SU-DHL-6 (cell line): ENCODE measurements at regions not wholly inside any gene's neighbourhood (a gene's known extent, or its start where the extent isn't known, plus 50 kb on each side); places are given as distances from the start of the nearest gene placed in this dataset.

Experiments used
- H2AFZ ChIP-seq: fragments of 200-600 bp; sonication (generic); 2 replicates; pipeline ENCODE4 v1.6.1; 2014; ENCODE audit warnings: low read depth, mild to moderate bottlenecking, moderate library complexity, mixed read lengths, antibody characterized with exemption, low read length; ENCODE audit not compliant: severe bottlenecking
- H3F3A ChIP-seq: fragments of 200-600 bp; shearing (Covaris generic); 2 replicates; pipeline ENCODE4 v1.6.0; 2016; ENCODE audit warnings: antibody characterized with exemption, mild to moderate bottlenecking; ENCODE audit not compliant: insufficient read depth
- H3K27ac ChIP-seq: fragments of 200-600 bp; sonication (generic); 2 replicates; pipeline ENCODE4 v1.5.1; 2016; ENCODE audit warnings: low read depth, mild to moderate bottlenecking, low read length, moderate library complexity, mixed read lengths
- H3K27me3 ChIP-seq: fragments of 200-600 bp; sonication (generic), shearing (Covaris generic); 2 replicates; pipeline ENCODE4 v1.6.0; 2014; ENCODE audit warnings: mild to moderate bottlenecking, low read length
- H3K36me3 ChIP-seq: fragments of 200-600 bp; sonication (generic); 2 replicates; pipeline ENCODE4 v1.6.1; 2014; ENCODE audit warnings: mild to moderate bottlenecking, low read length, mixed read lengths
- H3K4me2 ChIP-seq: fragments of 300-600, 200-600 bp; shearing (Covaris generic), sonication (generic); 2 replicates; pipeline ENCODE4 v1.6.0; 2014; ENCODE audit warnings: low read length, low read depth, mild to moderate bottlenecking; ENCODE audit not compliant: poor library complexity, severe bottlenecking
- H3K4me3 ChIP-seq: fragments of 200-600 bp; sonication (generic); 2 replicates; pipeline ENCODE4 v1.5.1; 2014; ENCODE audit warnings: antibody characterized with exemption, low read length, mild to moderate bottlenecking, mixed read lengths; ENCODE audit not compliant: insufficient read depth, poor library complexity, severe bottlenecking
- H3K79me2 ChIP-seq: fragments of 200-600 bp; sonication (generic); 2 replicates; pipeline ENCODE4 v1.6.1; 2014; ENCODE audit warnings: mild to moderate bottlenecking, low read length, moderate library complexity; ENCODE audit not compliant: insufficient read depth
- H3K9ac ChIP-seq: fragments of 200-600 bp; sonication (generic); 2 replicates; pipeline ENCODE4 v1.7.0; 2014; ENCODE audit warnings: mild to moderate bottlenecking, low read length
- H3K9me2 ChIP-seq: fragments of 200-600 bp; sonication (generic); replicated peaks from 2 replicates; pipeline ENCODE4 v1.6.1; 2014; ENCODE audit warnings: low read length; ENCODE audit not compliant: insufficient read depth
- H3K9me3 ChIP-seq: fragments of 200-600 bp; sonication (generic); 2 replicates; pipeline ENCODE4 v1.6.1; 2014; ENCODE audit warnings: low read length, mixed read lengths; ENCODE audit not compliant: insufficient read depth
- H4K20me1 ChIP-seq: fragments of 200-600 bp; sonication (generic); 2 replicates; pipeline ENCODE4 v1.6.1; 2014; ENCODE audit warnings: low read depth, mild to moderate bottlenecking, antibody characterized with exemption, low read length, moderate library complexity, mixed read lengths
- EZH2phosphoT487 ChIP-seq: fragments of 200-600 bp; sonication (generic), shearing (Covaris generic); conservative IDR thresholded peaks from 2 replicates; pipeline ENCODE4 v1.6.1; 2018; ENCODE audit warnings: mild to moderate bottlenecking, antibody characterized with exemption, low read length, moderate library complexity, mixed read lengths
- TF ChIP-seq, protein P1 (sequence below): fragments of 200-600 bp; sonication (generic); IDR thresholded peaks from one replicate; pipeline ENCODE4 v1.5.1; 2017; ENCODE audit warnings: antibody characterized with exemption, mild to moderate bottlenecking, low read length, moderate library complexity; ENCODE audit not compliant: insufficient read depth, poor library complexity, severe bottlenecking

DNA sequence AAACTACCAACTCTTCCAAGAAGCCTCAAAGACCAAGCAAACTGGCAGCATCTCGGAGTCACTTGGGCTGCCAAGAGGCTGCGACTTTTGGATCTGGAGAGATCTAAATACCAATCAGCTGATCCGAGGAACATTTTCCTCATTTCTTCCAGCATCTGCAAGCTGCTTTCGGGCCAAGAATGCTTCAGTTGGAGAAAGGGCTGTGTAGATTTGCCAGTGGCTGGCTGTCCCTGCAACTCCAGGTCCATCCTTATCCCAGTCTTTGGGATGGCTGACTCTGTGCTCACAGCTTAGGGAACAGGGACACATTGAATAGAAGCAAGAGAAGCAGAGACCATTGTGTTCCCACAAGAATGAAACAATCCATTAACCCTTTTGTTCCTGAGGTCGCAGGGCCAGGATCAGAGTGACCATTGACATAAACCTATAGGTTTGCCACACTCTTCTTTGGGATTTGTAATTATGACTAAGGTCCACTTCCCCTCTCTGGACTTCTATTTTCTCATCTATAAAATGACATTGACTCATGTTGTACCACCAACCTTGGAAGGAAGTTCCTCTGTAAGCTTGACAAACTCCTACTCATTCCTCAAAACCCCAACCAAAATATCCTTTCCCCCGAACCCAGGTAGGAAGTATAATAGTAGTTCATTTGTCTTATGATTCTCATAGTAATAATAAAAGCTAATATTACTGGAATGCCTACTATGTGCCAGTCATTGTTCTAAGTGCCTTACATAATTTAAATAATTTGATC, 340.8 kb downstream of the MN1 start:
- Histone ChIP-seq H3K4me2 (no peak overlapping the region), H3F3A (no peaks in the 10 kb centered on the region), H2AFZ (no peak overlapping the region), H3K27ac (no peak overlapping the region), H3K9me3 (no peaks in the 10 kb centered on the region), H3K4me3 (no peak overlapping the region), H3K9me2 (no peaks in the 10 kb centered on the region), H3K36me3 (no peaks in the 10 kb centered on the region), H3K9ac (no peak overlapping the region), H4K20me1 (no peaks in the 10 kb centered on the region), H3K79me2 (no peaks in the 10 kb centered on the region), H3K27me3 (no peaks in the 10 kb centered on the region)
- no peak for TF ChIP-seq EZH2phosphoT487
- TF ChIP-seq, protein P1, sequence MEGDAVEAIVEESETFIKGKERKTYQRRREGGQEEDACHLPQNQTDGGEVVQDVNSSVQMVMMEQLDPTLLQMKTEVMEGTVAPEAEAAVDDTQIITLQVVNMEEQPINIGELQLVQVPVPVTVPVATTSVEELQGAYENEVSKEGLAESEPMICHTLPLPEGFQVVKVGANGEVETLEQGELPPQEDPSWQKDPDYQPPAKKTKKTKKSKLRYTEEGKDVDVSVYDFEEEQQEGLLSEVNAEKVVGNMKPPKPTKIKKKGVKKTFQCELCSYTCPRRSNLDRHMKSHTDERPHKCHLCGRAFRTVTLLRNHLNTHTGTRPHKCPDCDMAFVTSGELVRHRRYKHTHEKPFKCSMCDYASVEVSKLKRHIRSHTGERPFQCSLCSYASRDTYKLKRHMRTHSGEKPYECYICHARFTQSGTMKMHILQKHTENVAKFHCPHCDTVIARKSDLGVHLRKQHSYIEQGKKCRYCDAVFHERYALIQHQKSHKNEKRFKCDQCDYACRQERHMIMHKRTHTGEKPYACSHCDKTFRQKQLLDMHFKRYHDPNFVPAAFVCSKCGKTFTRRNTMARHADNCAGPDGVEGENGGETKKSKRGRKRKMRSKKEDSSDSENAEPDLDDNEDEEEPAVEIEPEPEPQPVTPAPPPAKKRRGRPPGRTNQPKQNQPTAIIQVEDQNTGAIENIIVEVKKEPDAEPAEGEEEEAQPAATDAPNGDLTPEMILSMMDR, result no peak

DNA sequence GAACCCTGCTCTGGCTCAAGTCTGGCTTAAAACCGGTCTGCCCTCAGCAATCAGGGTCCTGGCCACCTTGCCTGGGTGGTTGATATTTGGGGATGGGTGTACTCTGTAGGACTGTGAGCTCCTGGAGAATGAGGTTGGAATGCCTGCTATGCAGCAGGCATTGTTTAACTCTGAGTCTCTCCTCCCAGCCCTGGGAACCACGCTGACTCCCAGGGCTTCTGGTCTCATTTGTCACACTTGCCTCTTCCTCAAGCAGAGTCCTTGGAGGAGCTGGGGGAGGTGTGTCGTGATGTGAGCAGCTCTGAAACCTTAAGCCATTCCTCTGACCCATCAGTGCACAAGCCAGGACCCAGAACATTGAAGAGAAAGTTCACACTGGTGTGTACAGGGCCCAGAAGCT, 340.1 kb downstream of the MN1 start:
- Histone ChIP-seq H2AFZ (no peak overlapping the region), H3K79me2 (no peaks in the 10 kb centered on the region), H3K27me3 (no peaks in the 10 kb centered on the region), H3F3A (no peaks in the 10 kb centered on the region), H3K27ac (no peak overlapping the region), H3K9ac (no peak overlapping the region), H3K9me3 (no peaks in the 10 kb centered on the region), H4K20me1 (no peaks in the 10 kb centered on the region), H3K4me2 (no peak overlapping the region), H3K4me3 (no peak overlapping the region), H3K9me2 (no peaks in the 10 kb centered on the region), H3K36me3 (no peaks in the 10 kb centered on the region)
- no peak for TF ChIP-seq EZH2phosphoT487
- TF ChIP-seq, protein P1, result no peak

DNA sequence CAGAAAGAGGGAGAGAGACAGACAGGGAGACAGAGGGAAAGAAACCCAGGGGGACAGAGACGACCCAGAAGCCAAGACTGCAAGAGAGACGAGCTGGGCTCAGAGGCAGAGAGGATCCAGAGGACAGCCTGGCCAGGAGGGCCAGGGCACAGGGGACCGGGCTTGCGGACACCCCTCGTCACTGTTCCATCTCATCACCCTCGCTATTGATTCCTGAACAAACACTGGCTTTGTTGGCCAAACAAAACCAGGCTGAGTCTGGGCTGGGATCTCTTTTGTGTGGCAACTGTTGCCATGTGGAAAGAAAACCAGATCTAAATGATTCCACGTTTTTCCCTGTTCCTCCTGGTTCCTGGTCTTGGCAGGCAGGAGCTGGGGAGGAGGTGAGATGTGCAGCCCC, 339.4 kb downstream of the MN1 start:
- no peaks in the 10 kb centered on the region for H3K36me3 ChIP-seq
- no peak overlapping the region for H3K27ac ChIP-seq
- TF ChIP-seq, protein P1, result no peak
- TF ChIP-seq EZH2phosphoT487, result no peak
- H3K27me3 ChIP-seq, result no peaks in the 10 kb centered on the region
- no peaks in the 10 kb centered on the region for H3K9me2 ChIP-seq
- H3K4me3 ChIP-seq, result no peak overlapping the region
- no peaks in the 10 kb centered on the region for H4K20me1 ChIP-seq
- H3K9ac ChIP-seq, result no peak overlapping the region
- H3F3A ChIP-seq, result no peaks in the 10 kb centered on the region
- H2AFZ ChIP-seq, result no peak overlapping the region
- H3K9me3 ChIP-seq, result no peaks in the 10 kb centered on the region
- no peak overlapping the region for H3K4me2 ChIP-seq
- no peaks in the 10 kb centered on the region for H3K79me2 ChIP-seq
